Liver (tissue), 3 donors: ENCODE measurements at regions not wholly inside any gene's neighbourhood (a gene's known extent, or its start where the extent isn't known, plus 50 kb on each side); places are given as distances from the start of the nearest gene placed in this dataset.

Experiments used
- CTCF ChIP-seq: fragments of 150-350 bp; IDR thresholded peaks from 2 replicates; pipeline ENCODE4 v1.5.1; 2017; ENCODE audit warnings: improper control_type of control experiment, low read depth, low read length; ENCODE audit not compliant: missing input control
- EGR1 ChIP-seq, 2 donors: IDR thresholded peaks; 2 replicates each; pipeline ENCODE4 v1.6.1; 2016 to 2018; ENCODE audit warnings: antibody characterized with exemption in 2 of 2, low read depth in 2 of 2
- JUND ChIP-seq, 2 donors: IDR thresholded peaks; 2 replicates each; pipeline ENCODE4 v1.6.1; 2016; ENCODE audit warnings: antibody characterized with exemption in 2 of 2
- TAF1 ChIP-seq: conservative IDR thresholded peaks from 2 replicates; pipeline ENCODE4 v1.6.1; 2016; ENCODE audit warnings: antibody characterized with exemption, mild to moderate bottlenecking
- TF ChIP-seq, protein P1 (sequence below): IDR thresholded peaks from 2 replicates; pipeline ENCODE4 v1.6.1; 2016; ENCODE audit warnings: antibody characterized with exemption
- donor health status: healthy.
- donor health status: healthy.

DNA sequence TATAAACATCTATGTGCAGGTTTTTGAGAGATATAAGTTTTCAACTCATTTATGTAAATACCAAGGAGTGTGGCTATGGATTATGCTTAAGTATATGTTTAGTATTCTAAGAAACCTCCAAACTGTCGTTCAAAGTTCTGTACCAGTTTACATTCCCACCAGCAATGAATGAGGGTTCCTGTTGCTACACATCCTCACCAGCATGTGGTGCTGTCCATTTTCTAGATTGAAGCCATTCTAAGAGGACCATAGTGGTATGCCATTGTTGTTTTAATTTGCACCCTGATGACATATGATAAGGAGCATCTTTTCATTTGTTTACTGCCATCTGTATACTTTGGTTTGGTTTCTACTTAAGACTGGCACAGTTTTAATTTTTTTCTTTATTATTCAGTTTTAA lies 2097.9 kb downstream of the LRRC4C start:
- TF ChIP-seq, protein P1, sequence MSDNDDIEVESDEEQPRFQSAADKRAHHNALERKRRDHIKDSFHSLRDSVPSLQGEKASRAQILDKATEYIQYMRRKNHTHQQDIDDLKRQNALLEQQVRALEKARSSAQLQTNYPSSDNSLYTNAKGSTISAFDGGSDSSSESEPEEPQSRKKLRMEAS, result no peak
- TF ChIP-seq CTCF, result no peak
- no peak for TF ChIP-seq TAF1
- no peak for TF ChIP-seq EGR1 (IDR thresholded peaks at IDR 0.05; ENCODE audit: low read depth in 2 of 2)
- TF ChIP-seq JUND (IDR thresholded peaks at IDR 0.05), result no peak
